ENCODE measurements at regions not wholly inside any gene's neighbourhood (a gene's known extent, or its start where the extent isn't known, plus 50 kb on each side); places are given as distances from the start of the nearest gene placed in this dataset.

DNA sequence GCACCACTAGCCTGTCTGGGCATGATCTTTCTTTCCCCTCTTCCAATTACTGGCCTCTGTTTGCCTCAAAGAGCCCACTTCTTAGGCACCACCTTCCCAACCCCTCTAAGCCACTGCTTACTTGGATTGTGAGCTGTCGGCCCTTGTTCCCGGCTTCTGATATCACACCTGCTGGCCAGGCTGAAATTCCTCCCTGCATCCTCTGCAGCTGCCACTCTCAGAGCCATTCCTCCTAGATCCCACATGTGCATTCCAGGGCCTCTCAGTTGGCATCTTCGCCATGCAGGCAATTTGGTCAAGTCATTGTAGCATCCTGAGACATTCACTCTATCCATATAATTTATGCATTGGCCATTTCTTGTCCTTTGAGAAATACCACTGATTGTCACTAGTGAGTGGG is 135.9 kb downstream of the OLIG3 start:
- H3K4me3 ChIP-seq (ENCODE audit: low read length): no peak overlapping the region
- no peak for DNase-seq (ENCODE audit: low read depth)
- TF ChIP-seq, protein P1, sequence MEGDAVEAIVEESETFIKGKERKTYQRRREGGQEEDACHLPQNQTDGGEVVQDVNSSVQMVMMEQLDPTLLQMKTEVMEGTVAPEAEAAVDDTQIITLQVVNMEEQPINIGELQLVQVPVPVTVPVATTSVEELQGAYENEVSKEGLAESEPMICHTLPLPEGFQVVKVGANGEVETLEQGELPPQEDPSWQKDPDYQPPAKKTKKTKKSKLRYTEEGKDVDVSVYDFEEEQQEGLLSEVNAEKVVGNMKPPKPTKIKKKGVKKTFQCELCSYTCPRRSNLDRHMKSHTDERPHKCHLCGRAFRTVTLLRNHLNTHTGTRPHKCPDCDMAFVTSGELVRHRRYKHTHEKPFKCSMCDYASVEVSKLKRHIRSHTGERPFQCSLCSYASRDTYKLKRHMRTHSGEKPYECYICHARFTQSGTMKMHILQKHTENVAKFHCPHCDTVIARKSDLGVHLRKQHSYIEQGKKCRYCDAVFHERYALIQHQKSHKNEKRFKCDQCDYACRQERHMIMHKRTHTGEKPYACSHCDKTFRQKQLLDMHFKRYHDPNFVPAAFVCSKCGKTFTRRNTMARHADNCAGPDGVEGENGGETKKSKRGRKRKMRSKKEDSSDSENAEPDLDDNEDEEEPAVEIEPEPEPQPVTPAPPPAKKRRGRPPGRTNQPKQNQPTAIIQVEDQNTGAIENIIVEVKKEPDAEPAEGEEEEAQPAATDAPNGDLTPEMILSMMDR (IDR thresholded peaks at IDR 0.05; ENCODE audit: insufficient read depth, low read depth, low read length, missing control alignments): no peak

DNA sequence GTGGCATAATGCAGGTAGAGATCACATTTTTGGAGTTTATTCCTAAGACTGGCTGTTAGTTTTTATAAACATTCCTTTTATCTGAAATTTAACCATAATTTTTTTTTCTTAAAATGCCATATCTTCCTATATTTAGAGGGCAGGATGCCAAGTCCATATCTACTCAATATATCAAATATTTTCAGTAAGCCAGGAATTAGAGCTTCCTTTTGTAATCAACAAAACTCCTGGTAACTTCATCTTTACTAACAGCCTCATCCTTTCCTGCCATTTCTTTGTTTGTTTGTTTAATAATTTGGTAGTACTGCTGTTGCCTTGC is 136.3 kb downstream of the OLIG3 start:
- TF ChIP-seq, protein P1 (IDR thresholded peaks at IDR 0.05; ENCODE audit: insufficient read depth, low read depth, low read length, missing control alignments): no peak
- no peak for DNase-seq (ENCODE audit: low read depth)
- H3K4me3 ChIP-seq (ENCODE audit: low read length): no peak overlapping the region

DNA sequence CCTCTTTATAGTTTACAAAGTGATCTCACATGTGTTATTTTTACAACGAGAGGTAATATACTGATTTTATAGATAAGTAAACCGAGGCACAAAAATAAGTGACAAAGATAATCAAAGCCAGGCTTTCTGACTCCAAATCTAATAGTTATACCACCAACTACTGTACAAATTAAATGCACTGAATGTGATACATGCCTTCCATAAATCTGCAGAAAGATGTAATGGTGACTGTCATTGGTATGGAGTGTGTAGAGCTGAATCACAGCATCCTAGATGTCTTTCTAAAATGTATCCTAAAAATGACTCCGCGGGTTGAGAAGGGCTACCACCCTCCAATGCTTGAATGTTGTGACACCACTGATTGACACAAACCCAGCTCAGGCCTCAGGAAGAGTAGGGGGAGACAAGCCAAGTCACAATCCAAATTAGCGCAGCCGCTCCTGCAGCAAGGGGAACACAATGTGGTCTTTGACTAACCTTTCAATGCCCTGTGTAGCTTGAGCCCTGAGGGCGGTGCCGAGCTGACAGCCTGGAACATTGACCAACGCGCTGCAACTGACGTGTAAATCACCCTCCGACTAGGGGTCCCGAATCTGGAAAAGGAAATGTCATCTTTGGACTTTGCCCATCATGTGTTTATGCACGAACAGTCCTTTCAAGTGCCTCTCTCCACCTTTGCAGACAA is 136.8 kb downstream of the OLIG3 start:
- H3K4me3 ChIP-seq (ENCODE audit: low read length): no peak overlapping the region
- DNase-seq (ENCODE audit: low read depth): no peak

DNA sequence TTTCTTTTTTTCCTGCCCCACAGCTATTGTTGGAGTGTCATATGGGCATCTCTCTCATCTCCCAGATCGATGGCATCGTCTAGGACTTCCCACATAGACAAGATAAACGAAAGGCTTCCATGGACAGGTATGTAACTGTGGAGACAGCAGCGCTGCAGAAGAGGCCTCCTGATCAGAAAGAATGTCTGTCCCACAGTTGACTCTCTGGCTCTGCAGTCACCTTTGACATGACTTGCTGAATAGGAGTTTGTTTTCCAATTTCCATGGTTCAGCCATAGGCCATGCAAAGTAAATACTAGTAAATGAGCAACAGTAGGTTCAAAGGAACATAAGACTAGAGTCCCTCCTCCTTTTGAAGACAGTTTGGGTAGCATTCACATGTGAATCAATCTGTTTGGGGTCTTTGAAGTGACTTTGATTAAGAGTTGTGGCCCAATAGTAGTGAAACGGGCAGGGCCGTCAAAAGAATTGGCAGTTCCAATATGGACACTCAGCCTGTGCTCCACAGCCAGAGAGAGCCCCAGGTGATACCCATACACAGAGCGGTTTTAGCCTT is 134.7 kb upstream of the IFNGR1 start:
- TF ChIP-seq, protein P1 (IDR thresholded peaks at IDR 0.05; ENCODE audit: insufficient read depth, low read depth, low read length, missing control alignments): no peak
- no peak for DNase-seq (ENCODE audit: low read depth)

More for the DNA sequence above, 136.8 kb downstream of the OLIG3 start:
- TF ChIP-seq, protein P1 (IDR thresholded peaks at IDR 0.05; ENCODE audit: insufficient read depth, low read depth, low read length, missing control alignments): no peak

DNA sequence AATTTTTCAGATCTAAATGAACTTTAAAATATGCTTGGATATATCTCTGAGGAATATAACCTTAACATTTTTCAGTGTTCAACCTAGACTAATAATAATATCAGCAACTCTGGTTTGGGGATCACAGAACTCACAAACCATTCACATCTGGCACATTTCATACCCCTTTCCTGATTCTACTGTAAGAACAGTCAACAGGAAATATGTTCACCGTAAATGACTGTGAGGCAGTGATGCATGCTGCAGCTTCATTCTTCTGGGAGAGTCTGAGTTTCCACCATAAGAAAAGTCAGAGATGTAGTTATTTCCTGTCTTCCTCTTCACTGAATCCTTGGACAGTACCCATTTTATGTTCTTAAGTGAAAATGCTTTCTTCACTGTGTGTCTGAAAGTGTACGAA is 134.2 kb upstream of the IFNGR1 start:
- DNase-seq (ENCODE audit: low read depth): no peak
- TF ChIP-seq, protein P1 (IDR thresholded peaks at IDR 0.05; ENCODE audit: insufficient read depth, low read depth, low read length, missing control alignments): no peak

More for the DNA sequence above, 134.7 kb upstream of the IFNGR1 start:
- H3K4me3 ChIP-seq (ENCODE audit: low read length): no peak overlapping the region

DNA sequence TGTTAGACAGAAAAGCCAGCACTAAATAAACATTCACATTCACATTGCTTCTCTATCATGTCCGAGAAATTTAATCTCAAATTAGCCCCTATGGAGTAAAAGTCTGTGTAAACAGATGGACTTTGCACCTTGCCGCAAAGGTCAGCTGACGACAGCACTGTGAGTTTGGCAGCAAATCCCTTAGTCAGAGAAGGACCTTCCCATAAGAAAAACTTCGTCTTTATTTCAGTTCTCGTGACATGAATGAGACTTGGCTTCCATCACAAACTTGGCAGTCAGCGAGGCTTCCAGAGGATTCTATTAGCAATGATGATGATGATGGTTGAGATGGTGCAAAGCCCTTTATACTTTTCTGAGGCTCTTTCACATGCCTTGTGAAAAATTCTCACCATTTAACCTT is 133.7 kb upstream of the IFNGR1 start:
- no peak for DNase-seq (ENCODE audit: low read depth)
- TF ChIP-seq, protein P1 (IDR thresholded peaks at IDR 0.05; ENCODE audit: insufficient read depth, low read depth, low read length, missing control alignments): no peak
- H3K4me3 ChIP-seq (ENCODE audit: low read length): no peak overlapping the region

More for the DNA sequence above, 134.2 kb upstream of the IFNGR1 start:
- no peak overlapping the region for H3K4me3 ChIP-seq (ENCODE audit: low read length)

DNA sequence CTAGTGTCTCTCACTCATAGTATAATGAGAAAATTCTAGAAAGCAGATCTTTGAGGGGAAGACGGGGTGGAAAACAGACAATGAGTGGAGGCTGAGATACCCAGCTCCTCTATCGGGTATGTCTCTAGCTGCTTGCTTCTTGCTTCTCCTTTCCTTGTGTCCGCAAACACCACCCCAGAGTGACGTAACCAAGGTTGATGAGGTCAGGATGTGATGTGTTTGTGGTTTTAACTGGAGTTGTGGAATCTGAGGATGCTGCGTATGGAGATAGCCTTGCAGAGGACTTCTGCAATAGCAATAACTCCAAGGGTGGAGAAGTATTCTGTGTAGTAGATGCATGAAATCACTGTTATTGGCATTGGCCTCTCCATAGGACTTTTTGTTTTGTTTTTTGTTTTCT is 132.7 kb upstream of the IFNGR1 start:
- TF ChIP-seq, protein P1 (IDR thresholded peaks at IDR 0.05; ENCODE audit: insufficient read depth, low read depth, low read length, missing control alignments): no peak
- no peak overlapping the region for H3K4me3 ChIP-seq (ENCODE audit: low read length)
- DNase-seq (ENCODE audit: low read depth): no peak
